PC-9 (cell line): ENCODE measurements at regions not wholly inside any gene's neighbourhood (a gene's known extent, or its start where the extent isn't known, plus 50 kb on each side); places are given as distances from the start of the nearest gene placed in this dataset.

Experiments
- BruUV-seq: library from RNA; stranded (reverse); fragments of 400-500 nt; replicated peaks from 2 replicates; lab custom pipeline; 2021; lab: Mats Ljungman, UMichigan
- CTCF ChIA-PET: fragments of 300-600 bp; sonication (Branson Sonifier 250); formaldehyde crosslinking; loops from one replicate; lab custom pipeline; 2022; ENCODE audit warnings: antibody characterized with exemption; lab: Charles Lee
- POLR2A ChIA-PET: fragments of 300-600 bp; sonication (Branson Sonifier 250); formaldehyde crosslinking; loops from one replicate; lab custom pipeline; 2022; ENCODE audit warnings: antibody characterized with exemption; ENCODE audit not compliant: unreplicated experiment; lab: Charles Lee
- DNase-seq, 2 experiments: peaks; one replicate each; pipeline versions ENCODE4 v3.0.0 to v3.0.0-alpha.2; 2015 to 2022; ENCODE audit warnings: mixed read lengths in 1 of 2
- H2AFZ ChIP-seq: fragments of 200-600 bp; sonication (generic); 2 replicates; pipeline ENCODE4 v1.8.1; 2017; ENCODE audit warnings: antibody characterized with exemption
- H3F3A ChIP-seq: fragments of 200-600 bp; sonication (generic); 2 replicates; pipeline ENCODE4 v1.8.1; 2017; ENCODE audit warnings: antibody characterized with exemption, mild to moderate bottlenecking, low read depth; ENCODE audit not compliant: insufficient read depth
- H3K27ac ChIP-seq: fragments of 200-600 bp; sonication (generic); 2 replicates; pipeline ENCODE4 v1.6.1; 2016; ENCODE audit warnings: mixed run types
- H3K27me3 ChIP-seq: fragments of 200-600 bp; sonication (generic); 2 replicates; pipeline ENCODE4 v1.6.1; 2016; ENCODE audit warnings: low read depth, mixed run types; ENCODE audit not compliant: insufficient read depth
- H3K36me3 ChIP-seq: fragments of 200-600 bp; sonication (generic); 2 replicates; pipeline ENCODE4 v1.6.1; 2016; ENCODE audit warnings: low read depth, mixed run types
- H3K4me1 ChIP-seq: fragments of 200-600 bp; sonication (generic); replicated peaks from 2 replicates; pipeline ENCODE4 v1.6.1; 2016; ENCODE audit warnings: mixed run types; ENCODE audit not compliant: insufficient read depth
- H3K4me2 ChIP-seq: fragments of 200-600 bp; sonication (generic); 2 replicates; pipeline ENCODE4 v1.6.1; 2017; ENCODE audit warnings: mixed run types
- H3K4me3 ChIP-seq: fragments of 200-600 bp; sonication (generic); 2 replicates; pipeline ENCODE4 v1.6.1; 2016; ENCODE audit warnings: mixed run types
- H3K79me2 ChIP-seq: fragments of 200-600 bp; sonication (generic); 2 replicates; pipeline ENCODE4 v1.6.1; 2017; ENCODE audit warnings: low read depth, mixed run types
- H3K9me2 ChIP-seq: fragments of 200-600 bp; sonication (generic); 2 replicates; pipeline ENCODE4 v1.8.1; 2017; ENCODE audit warnings: mild to moderate bottlenecking; ENCODE audit not compliant: insufficient read depth
- H3K9me3 ChIP-seq: fragments of 200-600 bp; sonication (generic); 2 replicates; pipeline ENCODE4 v1.8.1; 2016; ENCODE audit warnings: low read depth; ENCODE audit not compliant: insufficient read depth
- H4K20me1 ChIP-seq: fragments of 200-600 bp; sonication (generic); 2 replicates; pipeline ENCODE4 v1.8.1; 2017; ENCODE audit not compliant: insufficient read depth
- EZH2 ChIP-seq: fragments of 200-600 bp; sonication (generic); IDR thresholded peaks from 2 replicates; pipeline ENCODE4 v1.8.0; 2017; ENCODE audit warnings: antibody characterized with exemption, low read depth
- intact Hi-C: fragments of 100-400 bp; cut with micrococcal nuclease; formaldehyde crosslinking; loops from one replicate; pipeline ENCODE4 v1.10.0; 2022; ENCODE audit not compliant: unreplicated experiment
- TF ChIP-seq, protein P1 (sequence below): fragments of 200-600 bp; sonication (generic); conservative IDR thresholded peaks from 2 replicates; pipeline ENCODE4 v1.6.1; 2017; ENCODE audit warnings: mixed run types, antibody characterized with exemption, mild to moderate bottlenecking, moderate library complexity

- Histone ChIP-seq H3K4me2 (no peak overlapping the region), H3K36me3 (no peaks in the 10 kb centered on the region), H3K9me2 (no peaks in the 10 kb centered on the region), H2AFZ (peak overlapping the region; percentile 68; the same call in 1 of the 2 replicates), H3F3A (no peaks in the 10 kb centered on the region), H3K27me3 (no peaks in the 10 kb centered on the region), H3K9me3 (no peaks in the 10 kb centered on the region), H3K4me3 (no peak overlapping the region), H3K4me1 (no peaks in the 10 kb centered on the region), H3K27ac (no peak overlapping the region), H3K79me2 (no peaks in the 10 kb centered on the region), H4K20me1 (no peaks in the 10 kb centered on the region)
- POLR2A ChIA-PET: no interaction called here
- CTCF ChIA-PET: no interaction called here
- TF ChIP-seq, protein P1, sequence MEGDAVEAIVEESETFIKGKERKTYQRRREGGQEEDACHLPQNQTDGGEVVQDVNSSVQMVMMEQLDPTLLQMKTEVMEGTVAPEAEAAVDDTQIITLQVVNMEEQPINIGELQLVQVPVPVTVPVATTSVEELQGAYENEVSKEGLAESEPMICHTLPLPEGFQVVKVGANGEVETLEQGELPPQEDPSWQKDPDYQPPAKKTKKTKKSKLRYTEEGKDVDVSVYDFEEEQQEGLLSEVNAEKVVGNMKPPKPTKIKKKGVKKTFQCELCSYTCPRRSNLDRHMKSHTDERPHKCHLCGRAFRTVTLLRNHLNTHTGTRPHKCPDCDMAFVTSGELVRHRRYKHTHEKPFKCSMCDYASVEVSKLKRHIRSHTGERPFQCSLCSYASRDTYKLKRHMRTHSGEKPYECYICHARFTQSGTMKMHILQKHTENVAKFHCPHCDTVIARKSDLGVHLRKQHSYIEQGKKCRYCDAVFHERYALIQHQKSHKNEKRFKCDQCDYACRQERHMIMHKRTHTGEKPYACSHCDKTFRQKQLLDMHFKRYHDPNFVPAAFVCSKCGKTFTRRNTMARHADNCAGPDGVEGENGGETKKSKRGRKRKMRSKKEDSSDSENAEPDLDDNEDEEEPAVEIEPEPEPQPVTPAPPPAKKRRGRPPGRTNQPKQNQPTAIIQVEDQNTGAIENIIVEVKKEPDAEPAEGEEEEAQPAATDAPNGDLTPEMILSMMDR: no peak
- TF ChIP-seq EZH2: no peak
- no peak for DNase-seq
- no TSS peak for BruUV-seq
- intact Hi-C loops: no loop called here
Observed at GRCh38 chr13:64867856-64868255, 2362.3 kb downstream of the PCDH9 start.

GRCh38 chr13:64866331-64866730, 2363.8 kb downstream of the PCDH9 start:
- BruUV-seq: no TSS peak
- Histone ChIP-seq H3K4me1 (no peaks in the 10 kb centered on the region), H3K9me2 (no peaks in the 10 kb centered on the region), H3F3A (no peaks in the 10 kb centered on the region), H3K9me3 (0 out of 2 replicates have a peak, but pooled peaks cover 3% of the 10 kb centered on the region), H3K4me2 (no peak overlapping the region), H3K36me3 (no peaks in the 10 kb centered on the region), H3K27ac (no peak overlapping the region), H4K20me1 (no peaks in the 10 kb centered on the region), H3K4me3 (no peak overlapping the region), H3K79me2 (no peaks in the 10 kb centered on the region), H3K27me3 (no peaks in the 10 kb centered on the region), H2AFZ (no peak overlapping the region)
- intact Hi-C loops: no loop called here
- POLR2A ChIA-PET: no interaction called here
- no peak for TF ChIP-seq EZH2
- TF ChIP-seq, protein P1: no peak
- DNase-seq: no peak
- CTCF ChIA-PET: no interaction called here

GRCh38 chr13:64855506-64855905, 2374.6 kb downstream of the PCDH9 start:
- CTCF ChIA-PET: no interaction called here
- Histone ChIP-seq H2AFZ (no peak overlapping the region), H3K9me2 (no peaks in the 10 kb centered on the region), H3K9me3 (no peaks in the 10 kb centered on the region), H3K36me3 (no peaks in the 10 kb centered on the region), H3K4me1 (peaks cover 8% of the 10 kb centered on the region; the same call in 1 of the 2 replicates), H4K20me1 (no peaks in the 10 kb centered on the region), H3K79me2 (no peaks in the 10 kb centered on the region), H3F3A (no peaks in the 10 kb centered on the region), H3K27me3 (no peaks in the 10 kb centered on the region), H3K27ac (no peak overlapping the region), H3K4me2 (no peak overlapping the region), H3K4me3 (no peak overlapping the region)
- POLR2A ChIA-PET: interaction anchor here (0.7 kb wide), 1 partner anchor 781 kb away, joined by 4 read pairs; no protein-coding TSS in a partner anchor
- no peak for DNase-seq
- intact Hi-C loops: no loop called here
- TF ChIP-seq, protein P1: no peak
- TF ChIP-seq EZH2: no peak
- BruUV-seq: no TSS peak
